Stomach (tissue), 4 donors: ENCODE measurements at regions not wholly inside any gene's neighbourhood (a gene's known extent, or its start where the extent isn't known, plus 50 kb on each side); places are given as distances from the start of the nearest gene placed in this dataset.

Experiments used
- POLR2A ChIP-seq, 4 donors: fragments of 450-650 bp; IDR thresholded peaks; one replicate each; pipeline ENCODE4 v1.6.1; 2016; ENCODE audit warnings: antibody characterized with exemption in 4 of 4, control low read depth in 2 of 4, mild to moderate bottlenecking in 1 of 4, moderate library complexity in 1 of 4
- POLR2AphosphoS5 ChIP-seq, 3 donors: sonication (generic); formaldehyde crosslinking; IDR thresholded peaks; one replicate each; pipeline ENCODE4 v1.6.1; 2016; ENCODE audit warnings: antibody characterized with exemption in 3 of 3
- TF ChIP-seq, protein P1 (sequence below), 7 experiments: fragments of 450-650 bp in 4 of 7; fragments of 200-600 bp in 3 of 7; sonication (generic) in 3 of 7; IDR thresholded peaks; one replicate each; pipeline ENCODE4 v1.5.1; 2016 to 2019; ENCODE audit warnings: antibody characterized with exemption in 7 of 7, control low read depth in 2 of 7, mild to moderate bottlenecking in 1 of 7

DNA sequence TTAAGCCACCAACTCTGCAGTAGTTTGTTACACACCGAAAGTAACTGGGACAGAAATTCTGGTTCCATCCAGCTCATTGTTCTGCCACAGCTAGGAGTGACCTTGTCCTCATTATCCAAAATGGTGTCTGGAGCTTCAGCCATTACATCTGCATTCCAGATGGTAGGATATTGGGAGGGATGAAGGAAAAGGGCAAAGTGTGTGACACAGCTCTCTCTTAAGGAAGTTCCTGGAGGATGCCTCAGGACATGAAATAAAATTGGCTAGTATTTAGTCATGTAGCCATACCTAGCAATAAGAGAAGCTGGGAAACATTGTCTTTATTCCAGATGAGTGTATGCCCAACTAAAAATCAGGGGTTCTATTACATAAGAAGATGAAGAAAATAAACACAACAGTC, 262.0 kb downstream of the BCOR start:
- TF ChIP-seq, protein P1, sequence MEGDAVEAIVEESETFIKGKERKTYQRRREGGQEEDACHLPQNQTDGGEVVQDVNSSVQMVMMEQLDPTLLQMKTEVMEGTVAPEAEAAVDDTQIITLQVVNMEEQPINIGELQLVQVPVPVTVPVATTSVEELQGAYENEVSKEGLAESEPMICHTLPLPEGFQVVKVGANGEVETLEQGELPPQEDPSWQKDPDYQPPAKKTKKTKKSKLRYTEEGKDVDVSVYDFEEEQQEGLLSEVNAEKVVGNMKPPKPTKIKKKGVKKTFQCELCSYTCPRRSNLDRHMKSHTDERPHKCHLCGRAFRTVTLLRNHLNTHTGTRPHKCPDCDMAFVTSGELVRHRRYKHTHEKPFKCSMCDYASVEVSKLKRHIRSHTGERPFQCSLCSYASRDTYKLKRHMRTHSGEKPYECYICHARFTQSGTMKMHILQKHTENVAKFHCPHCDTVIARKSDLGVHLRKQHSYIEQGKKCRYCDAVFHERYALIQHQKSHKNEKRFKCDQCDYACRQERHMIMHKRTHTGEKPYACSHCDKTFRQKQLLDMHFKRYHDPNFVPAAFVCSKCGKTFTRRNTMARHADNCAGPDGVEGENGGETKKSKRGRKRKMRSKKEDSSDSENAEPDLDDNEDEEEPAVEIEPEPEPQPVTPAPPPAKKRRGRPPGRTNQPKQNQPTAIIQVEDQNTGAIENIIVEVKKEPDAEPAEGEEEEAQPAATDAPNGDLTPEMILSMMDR (IDR thresholded peaks at IDR 0.05) = no peak
- no peak for TF ChIP-seq POLR2A (IDR thresholded peaks at IDR 0.05)
- TF ChIP-seq POLR2AphosphoS5 (IDR thresholded peaks at IDR 0.05) = no peak
